ENCODE measurements at regions not wholly inside any gene's neighbourhood (a gene's known extent, or its start where the extent isn't known, plus 50 kb on each side); places are given as distances from the start of the nearest gene placed in this dataset.

DNA sequence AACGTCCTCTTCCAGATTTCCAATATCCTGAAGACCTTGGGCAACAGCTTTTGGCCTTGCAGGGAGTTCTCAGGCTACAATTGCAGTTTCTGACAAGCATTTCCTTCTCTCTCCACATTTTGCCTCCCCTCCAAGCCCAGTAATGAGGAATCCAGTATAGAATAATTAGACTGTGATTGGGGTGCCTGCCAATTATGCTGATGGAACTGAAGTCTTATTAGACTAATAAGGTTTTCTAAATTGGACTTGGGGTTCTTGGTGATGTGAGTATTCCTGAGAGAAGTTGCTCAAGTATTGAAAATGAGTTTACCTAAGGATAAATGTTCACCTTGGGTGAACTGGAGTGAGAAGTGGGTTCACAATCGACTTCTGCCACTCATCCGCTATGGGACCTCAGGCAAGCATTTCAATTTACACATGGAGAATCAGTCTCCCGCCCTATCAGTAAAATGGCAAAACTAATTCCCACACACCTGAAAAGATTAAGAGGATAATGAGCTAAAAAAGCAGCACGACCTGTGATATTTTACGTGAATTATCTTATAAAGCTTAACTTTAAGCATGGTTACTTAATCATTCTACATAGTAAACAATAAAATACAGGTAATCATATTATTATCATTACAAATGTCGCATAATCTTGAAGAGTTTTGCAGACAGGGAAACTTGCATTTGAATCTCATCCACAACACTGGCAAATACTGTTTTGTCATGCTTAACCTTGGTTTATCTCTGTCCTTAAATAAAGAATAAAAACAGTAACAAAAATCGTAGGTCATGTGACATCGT lies 628.0 kb downstream of the TMEM114 start:
- TF ChIP-seq, protein P1, sequence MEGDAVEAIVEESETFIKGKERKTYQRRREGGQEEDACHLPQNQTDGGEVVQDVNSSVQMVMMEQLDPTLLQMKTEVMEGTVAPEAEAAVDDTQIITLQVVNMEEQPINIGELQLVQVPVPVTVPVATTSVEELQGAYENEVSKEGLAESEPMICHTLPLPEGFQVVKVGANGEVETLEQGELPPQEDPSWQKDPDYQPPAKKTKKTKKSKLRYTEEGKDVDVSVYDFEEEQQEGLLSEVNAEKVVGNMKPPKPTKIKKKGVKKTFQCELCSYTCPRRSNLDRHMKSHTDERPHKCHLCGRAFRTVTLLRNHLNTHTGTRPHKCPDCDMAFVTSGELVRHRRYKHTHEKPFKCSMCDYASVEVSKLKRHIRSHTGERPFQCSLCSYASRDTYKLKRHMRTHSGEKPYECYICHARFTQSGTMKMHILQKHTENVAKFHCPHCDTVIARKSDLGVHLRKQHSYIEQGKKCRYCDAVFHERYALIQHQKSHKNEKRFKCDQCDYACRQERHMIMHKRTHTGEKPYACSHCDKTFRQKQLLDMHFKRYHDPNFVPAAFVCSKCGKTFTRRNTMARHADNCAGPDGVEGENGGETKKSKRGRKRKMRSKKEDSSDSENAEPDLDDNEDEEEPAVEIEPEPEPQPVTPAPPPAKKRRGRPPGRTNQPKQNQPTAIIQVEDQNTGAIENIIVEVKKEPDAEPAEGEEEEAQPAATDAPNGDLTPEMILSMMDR (optimal IDR thresholded peaks at IDR 0.05 in 1 of 3, IDR thresholded peaks at IDR 0.05 in 1 of 3, conservative IDR thresholded peaks at IDR 0.05 in 1 of 3; ENCODE audit: extremely low read depth in 1 of 3, insufficient read depth in 2 of 3, low read length in 3 of 3) = no peak
- TF ChIP-seq EZH2 (IDR thresholded peaks at IDR 0.05; ENCODE audit: low read length) = no peak
- Histone ChIP-seq H3K9ac (ENCODE audit: control insufficient read depth, extremely low read depth, insufficient read depth, low read length) (no peak overlapping the region), H3K4me1 (ENCODE audit: control insufficient read depth, extremely low read depth, insufficient read depth, low read length) (no peaks in the 10 kb centered on the region), H3K79me2 (ENCODE audit: control insufficient read depth, insufficient read depth, low read length) (no peaks in the 10 kb centered on the region), H3K9me1 (ENCODE audit: control insufficient read depth, extremely low read depth, insufficient read depth, low read length) (no peaks in the 10 kb centered on the region), H3K4me2 (ENCODE audit: control insufficient read depth, extremely low read depth, insufficient read depth, low read depth, low read length) (no peak overlapping the region), H3K4me3 (ENCODE audit: control insufficient read depth in 2 of 3, extremely low read depth in 1 of 3, insufficient read depth in 2 of 3, low read depth in 1 of 3, low read length in 3 of 3) (no peak overlapping the region), H4K20me1 (ENCODE audit: control insufficient read depth, extremely low read depth, insufficient read depth, low read length) (no peaks in the 10 kb centered on the region), H3K36me3 (ENCODE audit: control insufficient read depth in 2 of 2, extremely low read depth in 1 of 2, insufficient read depth in 2 of 2, low read length in 2 of 2) (no peaks in the 10 kb centered on the region), H3K9me3 (ENCODE audit: control insufficient read depth, low read depth, low read length) (no peaks in the 10 kb centered on the region), H2AFZ (ENCODE audit: control insufficient read depth, low read length) (no peak overlapping the region), H3K27me3 (ENCODE audit: control insufficient read depth, extremely low read depth, insufficient read depth, low read length) (no peaks in the 10 kb centered on the region), H3K27ac (ENCODE audit: control insufficient read depth, insufficient read depth, low read length) (no peak overlapping the region)
- DNase-seq (ENCODE audit: low read depth, low spot score) = no peak
- dilution Hi-C loops (cut with MboI; ENCODE audit: extremely low pct_ligation_motif_present, low sequenced_read_pairs) = no loop called here
- FAIRE-seq = no peak

DNA sequence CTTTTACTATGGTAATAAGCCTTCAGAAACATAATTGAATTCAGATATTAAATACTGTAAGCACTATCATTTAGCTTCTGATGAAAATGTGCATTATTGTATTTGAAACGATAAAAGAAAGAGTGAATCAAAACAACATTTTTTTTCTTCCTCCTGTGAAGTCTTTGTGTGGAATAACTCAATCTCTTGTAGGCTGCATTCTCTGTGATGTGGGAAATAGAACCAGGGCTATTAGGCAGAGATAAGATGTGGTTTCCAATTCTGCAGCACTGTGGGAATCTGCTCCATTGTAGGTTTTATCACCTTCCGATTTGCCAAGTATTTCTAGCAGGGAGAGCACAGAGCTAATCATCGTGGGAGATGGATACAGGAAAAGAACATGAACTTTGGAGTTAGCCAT lies 624.5 kb downstream of the RBFOX1 start:
- dilution Hi-C loops (cut with MboI; ENCODE audit: extremely low pct_ligation_motif_present, low sequenced_read_pairs) = no loop called here
- no peaks in the 10 kb centered on the region for H3K9me3 ChIP-seq (ENCODE audit: control insufficient read depth, low read depth, low read length)
- H3K79me2 ChIP-seq (ENCODE audit: control insufficient read depth, insufficient read depth, low read length) = no peaks in the 10 kb centered on the region
- no peaks in the 10 kb centered on the region for H4K20me1 ChIP-seq (ENCODE audit: control insufficient read depth, extremely low read depth, insufficient read depth, low read length)
- DNase-seq (ENCODE audit: low read depth, low spot score) (no peak), FAIRE-seq (no peak)
- no peak overlapping the region for H3K4me2 ChIP-seq (ENCODE audit: control insufficient read depth, extremely low read depth, insufficient read depth, low read depth, low read length)
- no peaks in the 10 kb centered on the region for H3K27me3 ChIP-seq (ENCODE audit: control insufficient read depth, extremely low read depth, insufficient read depth, low read length)
- no peaks in the 10 kb centered on the region for H3K36me3 ChIP-seq (ENCODE audit: control insufficient read depth in 2 of 2, extremely low read depth in 1 of 2, insufficient read depth in 2 of 2, low read length in 2 of 2)
- no peak overlapping the region for H3K4me3 ChIP-seq (ENCODE audit: control insufficient read depth in 2 of 3, extremely low read depth in 1 of 3, insufficient read depth in 2 of 3, low read depth in 1 of 3, low read length in 3 of 3)
- no peak overlapping the region for H3K27ac ChIP-seq (ENCODE audit: control insufficient read depth, insufficient read depth, low read length)
- no peak overlapping the region for H2AFZ ChIP-seq (ENCODE audit: control insufficient read depth, low read length)
- no peaks in the 10 kb centered on the region for H3K9me1 ChIP-seq (ENCODE audit: control insufficient read depth, extremely low read depth, insufficient read depth, low read length)
- no peak overlapping the region for H3K9ac ChIP-seq (ENCODE audit: control insufficient read depth, extremely low read depth, insufficient read depth, low read length)
- no peak for TF ChIP-seq EZH2 (IDR thresholded peaks at IDR 0.05; ENCODE audit: low read length)
- TF ChIP-seq, protein P1 (optimal IDR thresholded peaks at IDR 0.05 in 1 of 3, IDR thresholded peaks at IDR 0.05 in 1 of 3, conservative IDR thresholded peaks at IDR 0.05 in 1 of 3; ENCODE audit: extremely low read depth in 1 of 3, insufficient read depth in 2 of 3, low read length in 3 of 3) = no peak
- no peaks in the 10 kb centered on the region for H3K4me1 ChIP-seq (ENCODE audit: control insufficient read depth, extremely low read depth, insufficient read depth, low read length)
